Astrocyte of the cerebellum (primary cell): ENCODE measurements at regions not wholly inside any gene's neighbourhood (a gene's known extent, or its start where the extent isn't known, plus 50 kb on each side); places are given as distances from the start of the nearest gene placed in this dataset.
"Not testable (repeated sequence)": the region's sequence is repeated elsewhere in the genome, so short reads cannot be mapped to it uniquely, and the experiment has no call there.

ENCODE experiments used
- DNase-seq: peaks from one replicate; pipeline ENCODE4 v3.0.0-alpha.2; 2011; ENCODE audit warnings: low read depth
- H3K4me3 ChIP-seq: 2 replicates; pipeline ENCODE4 v1.5.1; 2011; ENCODE audit warnings: mild to moderate bottlenecking, low read depth, low read length, moderate library complexity
- in situ Hi-C: cut with HindIII; loops from 2 replicates; pipeline ENCODE4 v1.10.0; 2017; ENCODE audit warnings: low sequenced_read_pairs
- TF ChIP-seq, protein P1 (sequence below): IDR thresholded peaks from 2 replicates; pipeline ENCODE4 v1.5.1; 2012; ENCODE audit warnings: low read length, low read depth, moderate library complexity, mild to moderate bottlenecking; ENCODE audit errors: missing control alignments

GRCh38 chr12:34126239-34126641 is 103.9 kb downstream of the ALG10 start:
- in situ Hi-C loops = no loop called here
- TF ChIP-seq, protein P1, sequence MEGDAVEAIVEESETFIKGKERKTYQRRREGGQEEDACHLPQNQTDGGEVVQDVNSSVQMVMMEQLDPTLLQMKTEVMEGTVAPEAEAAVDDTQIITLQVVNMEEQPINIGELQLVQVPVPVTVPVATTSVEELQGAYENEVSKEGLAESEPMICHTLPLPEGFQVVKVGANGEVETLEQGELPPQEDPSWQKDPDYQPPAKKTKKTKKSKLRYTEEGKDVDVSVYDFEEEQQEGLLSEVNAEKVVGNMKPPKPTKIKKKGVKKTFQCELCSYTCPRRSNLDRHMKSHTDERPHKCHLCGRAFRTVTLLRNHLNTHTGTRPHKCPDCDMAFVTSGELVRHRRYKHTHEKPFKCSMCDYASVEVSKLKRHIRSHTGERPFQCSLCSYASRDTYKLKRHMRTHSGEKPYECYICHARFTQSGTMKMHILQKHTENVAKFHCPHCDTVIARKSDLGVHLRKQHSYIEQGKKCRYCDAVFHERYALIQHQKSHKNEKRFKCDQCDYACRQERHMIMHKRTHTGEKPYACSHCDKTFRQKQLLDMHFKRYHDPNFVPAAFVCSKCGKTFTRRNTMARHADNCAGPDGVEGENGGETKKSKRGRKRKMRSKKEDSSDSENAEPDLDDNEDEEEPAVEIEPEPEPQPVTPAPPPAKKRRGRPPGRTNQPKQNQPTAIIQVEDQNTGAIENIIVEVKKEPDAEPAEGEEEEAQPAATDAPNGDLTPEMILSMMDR = no peak
- no peak overlapping the region for H3K4me3 ChIP-seq
- DNase-seq = no peak

- TF ChIP-seq, protein P1 = no peak
- DNase-seq = no peak
- in situ Hi-C loops = no loop called here
- no peak overlapping the region for H3K4me3 ChIP-seq
These were observed 104.5 kb downstream of the ALG10 start for GRCh38 chr12:34126805-34127204.

DNA sequence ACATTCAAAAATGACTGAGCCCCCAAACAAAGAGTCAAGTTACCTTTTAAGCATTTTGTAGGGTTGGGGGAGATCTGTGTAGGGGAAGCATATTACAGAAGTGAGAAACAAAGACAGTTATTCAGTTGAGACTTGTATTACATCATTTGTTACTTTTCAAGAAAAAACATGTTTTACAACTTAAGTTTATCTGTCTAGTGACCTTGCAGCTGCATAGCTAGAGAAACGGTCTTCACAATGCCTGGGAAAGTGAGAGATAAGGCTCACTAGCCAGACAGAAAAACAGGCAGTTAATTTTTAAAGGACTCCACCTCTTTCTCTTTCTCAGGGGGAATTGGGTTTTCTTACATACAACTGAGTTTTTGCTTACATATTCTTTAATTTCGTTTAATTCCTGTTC is 105.1 kb downstream of the ALG10 start:
- DNase-seq, in situ Hi-C loops, H3K4me3 ChIP-seq: not testable (repeated sequence)

DNA sequence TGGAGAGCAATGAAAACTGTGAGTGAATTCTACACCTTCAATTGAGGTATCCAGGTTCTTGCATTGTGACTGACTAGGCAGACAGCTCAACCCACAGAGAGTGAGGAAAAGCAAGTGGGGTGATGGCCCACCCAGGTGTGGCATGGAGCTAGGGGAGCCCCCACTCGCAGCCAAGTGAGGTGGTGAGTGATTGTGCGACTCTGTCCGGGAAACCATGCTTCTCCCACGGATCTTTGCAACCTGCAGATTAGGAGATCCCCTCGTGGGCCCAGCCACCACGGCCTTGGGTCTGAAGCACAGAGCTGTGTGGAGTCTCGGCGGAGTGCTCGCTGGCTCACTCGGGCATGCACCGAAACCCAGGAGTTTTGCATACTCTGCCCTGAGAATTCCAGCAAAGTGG is 120.1 kb downstream of the ALG10 start:
- H3K4me3 ChIP-seq = no peak overlapping the region
- TF ChIP-seq, protein P1 = no peak
- in situ Hi-C loops = no loop called here
- no peak for DNase-seq

DNA sequence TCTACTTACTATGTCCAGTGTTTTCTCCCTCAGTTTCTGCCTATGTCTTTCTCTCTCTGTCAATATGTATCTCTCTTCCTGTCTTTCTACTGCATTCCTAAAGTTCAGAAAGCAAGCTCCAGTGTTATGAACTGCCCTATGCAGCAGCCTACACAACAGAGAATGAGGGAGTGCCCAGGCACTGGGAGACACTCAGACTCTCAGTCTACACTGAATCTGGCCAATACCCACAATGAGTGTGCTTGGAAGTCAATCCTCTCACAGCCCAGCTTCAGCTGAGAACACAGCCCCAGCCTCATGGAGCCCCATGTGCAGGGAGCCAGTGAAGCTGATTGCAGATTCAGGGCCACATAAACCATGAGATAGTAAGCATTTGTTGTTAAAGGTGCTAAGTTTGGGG is 128.7 kb downstream of the ALG10 start:
- DNase-seq = no peak
- in situ Hi-C loops = no loop called here
- no peak overlapping the region for H3K4me3 ChIP-seq
- TF ChIP-seq, protein P1 = no peak

DNA sequence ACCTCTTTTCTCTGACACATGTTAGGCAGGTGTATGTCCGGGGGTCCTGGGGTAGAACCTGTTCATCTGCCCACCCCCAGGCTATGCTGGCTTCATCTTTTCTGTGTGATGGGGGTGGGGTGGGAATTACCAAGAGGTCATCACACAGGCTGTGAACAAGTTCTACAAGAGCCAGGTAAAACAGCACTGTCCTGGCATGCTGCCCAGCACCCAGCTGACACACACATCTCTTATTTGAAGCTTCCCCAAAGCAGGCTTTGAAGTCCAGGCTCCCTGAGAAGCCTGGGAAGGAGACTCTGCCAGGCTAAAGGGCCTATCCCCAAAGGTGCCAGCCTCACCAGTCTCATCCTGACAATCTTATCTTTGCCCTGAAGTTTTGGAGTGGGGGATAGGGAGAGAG is 141.1 kb downstream of the ALG10 start:
- no peak for DNase-seq
- H3K4me3 ChIP-seq = no peak overlapping the region
- in situ Hi-C loops = no loop called here
- TF ChIP-seq, protein P1 = no peak

GRCh38 chr12:34166427-34167060 is 144.2 kb downstream of the ALG10 start:
- in situ Hi-C loops = no loop called here
- TF ChIP-seq, protein P1 = no peak
- no peak for DNase-seq
- H3K4me3 ChIP-seq = no peak overlapping the region

GRCh38 chr12:34168507-34168906 is 146.2 kb downstream of the ALG10 start:
- H3K4me3 ChIP-seq, in situ Hi-C loops, DNase-seq: not testable (repeated sequence)
